SK-N-SH treated with all-trans-retinoic acid at 6 μM for 48 hours (cell line): ENCODE measurements at regions not wholly inside any gene's neighbourhood (a gene's known extent, or its start where the extent isn't known, plus 50 kb on each side); places are given as distances from the start of the nearest gene placed in this dataset.

Source experiments
- ATAC-seq: fragments of 200-7000 bp; cut with Tn5 transposase; 3 replicates; pipeline ENCODE4 v1.9.1; 2020; ENCODE audit warnings: mild to moderate bottlenecking, moderate library complexity
- BACH2 ChIP-seq: fragments of 250-450 bp; sonication (Bioruptor Pico); IDR thresholded peaks from 2 replicates; pipeline ENCODE4 v1.9.0; 2021; ENCODE audit warnings: mild to moderate bottlenecking, borderline replicate concordance
- CSDC2 ChIP-seq: fragments of 250-450 bp; sonication (Bioruptor Pico); IDR thresholded peaks from 2 replicates; pipeline ENCODE4 v1.5.0; 2020; ENCODE audit warnings: mild to moderate bottlenecking, moderate library complexity
- ESRRG ChIP-seq: fragments of 250-450 bp; sonication (Bioruptor Pico); IDR thresholded peaks from 2 replicates; pipeline ENCODE4 v1.6.1; 2021; ENCODE audit warnings: mild to moderate bottlenecking
- ISL1 ChIP-seq: fragments of 250-450 bp; sonication (Bioruptor Pico); IDR thresholded peaks from 2 replicates; pipeline ENCODE4 v2.1.2; 2022; ENCODE audit warnings: mild to moderate bottlenecking, moderate library complexity
- OSR1 ChIP-seq: fragments of 250-450 bp; sonication (Bioruptor Pico); IDR thresholded peaks from 2 replicates; pipeline ENCODE4 v1.8.0; 2022; ENCODE audit warnings: moderate library complexity, mild to moderate bottlenecking, inconsistent platforms
- PPARA ChIP-seq: fragments of 250-450 bp; sonication (Bioruptor Pico); IDR thresholded peaks from 2 replicates; pipeline ENCODE4 v1.5.0; 2020; ENCODE audit warnings: mild to moderate bottlenecking, borderline replicate concordance
- RARB ChIP-seq: fragments of 250-450 bp; sonication (Bioruptor Pico); IDR thresholded peaks from 2 replicates; pipeline ENCODE4 v1.8.0; 2021; ENCODE audit warnings: mild to moderate bottlenecking, moderate library complexity
- SNAI2 ChIP-seq: fragments of 250-450 bp; sonication (Bioruptor Pico); IDR thresholded peaks from 2 replicates; pipeline ENCODE4 v1.5.0; 2020; ENCODE audit warnings: mild to moderate bottlenecking, moderate library complexity
- TCF4 ChIP-seq: fragments of 250-450 bp; sonication (Bioruptor Pico); IDR thresholded peaks from 2 replicates; pipeline ENCODE4 v1.8.0; 2021; ENCODE audit warnings: mild to moderate bottlenecking, moderate library complexity, borderline replicate concordance
- ZC3H10 ChIP-seq: fragments of 250-450 bp; sonication (Bioruptor Pico); IDR thresholded peaks from 2 replicates; pipeline ENCODE4 v1.5.1; 2021; ENCODE audit warnings: mild to moderate bottlenecking, moderate library complexity
- ZFP3 ChIP-seq: fragments of 250-450 bp; sonication (Bioruptor Pico); IDR thresholded peaks from 2 replicates; pipeline ENCODE4 v1.5.0; 2020; ENCODE audit warnings: mild to moderate bottlenecking, moderate library complexity
- ZFP30 ChIP-seq: fragments of 450-650 bp; formaldehyde crosslinking; IDR thresholded peaks from 2 replicates; pipeline ENCODE4 v1.5.0; 2022; ENCODE audit warnings: mild to moderate bottlenecking, moderate library complexity
- ZNF565 ChIP-seq: fragments of 450-650 bp; formaldehyde crosslinking; conservative IDR thresholded peaks from 2 replicates; pipeline ENCODE4 v1.5.0; 2020; ENCODE audit warnings: low read depth, mild to moderate bottlenecking, moderate library complexity
- ZNF70 ChIP-seq: fragments of 450-650 bp; formaldehyde crosslinking; IDR thresholded peaks from 2 replicates; pipeline ENCODE4 v1.5.0; 2020; ENCODE audit warnings: mild to moderate bottlenecking, moderate library complexity
- ZNF8 ChIP-seq: fragments of 450-650 bp; formaldehyde crosslinking; IDR thresholded peaks from 2 replicates; pipeline ENCODE4 v1.5.0; 2020; ENCODE audit warnings: mild to moderate bottlenecking, moderate library complexity
- TF ChIP-seq, protein P1 (sequence below): fragments of 250-450 bp; sonication (Bioruptor Pico); IDR thresholded peaks from 2 replicates; pipeline ENCODE4 v1.5.1; 2020; ENCODE audit warnings: low read depth, mild to moderate bottlenecking, moderate library complexity
- TF ChIP-seq, protein P2 (sequence below): fragments of 250-450 bp; sonication (Bioruptor Pico); IDR thresholded peaks from 2 replicates; pipeline ENCODE4 v1.5.1; 2021; ENCODE audit warnings: mild to moderate bottlenecking, moderate library complexity
- TF ChIP-seq, protein P3 (sequence below): fragments of 250-450 bp; sonication (Bioruptor Pico); IDR thresholded peaks from 2 replicates; pipeline ENCODE4 v1.8.0; 2020; ENCODE audit warnings: mild to moderate bottlenecking, moderate library complexity, borderline replicate concordance
- TF ChIP-seq, protein P4 (sequence below): fragments of 250-450 bp; sonication (Bioruptor Pico); IDR thresholded peaks from 2 replicates; pipeline ENCODE4 v1.8.0; 2021; ENCODE audit warnings: low read depth, mild to moderate bottlenecking, moderate library complexity, borderline replicate concordance
- TF ChIP-seq, protein P5 (sequence below): fragments of 250-450 bp; sonication (Bioruptor Pico); IDR thresholded peaks from 2 replicates; pipeline ENCODE4 v1.5.0; 2020; ENCODE audit warnings: mild to moderate bottlenecking, moderate library complexity

DNA sequence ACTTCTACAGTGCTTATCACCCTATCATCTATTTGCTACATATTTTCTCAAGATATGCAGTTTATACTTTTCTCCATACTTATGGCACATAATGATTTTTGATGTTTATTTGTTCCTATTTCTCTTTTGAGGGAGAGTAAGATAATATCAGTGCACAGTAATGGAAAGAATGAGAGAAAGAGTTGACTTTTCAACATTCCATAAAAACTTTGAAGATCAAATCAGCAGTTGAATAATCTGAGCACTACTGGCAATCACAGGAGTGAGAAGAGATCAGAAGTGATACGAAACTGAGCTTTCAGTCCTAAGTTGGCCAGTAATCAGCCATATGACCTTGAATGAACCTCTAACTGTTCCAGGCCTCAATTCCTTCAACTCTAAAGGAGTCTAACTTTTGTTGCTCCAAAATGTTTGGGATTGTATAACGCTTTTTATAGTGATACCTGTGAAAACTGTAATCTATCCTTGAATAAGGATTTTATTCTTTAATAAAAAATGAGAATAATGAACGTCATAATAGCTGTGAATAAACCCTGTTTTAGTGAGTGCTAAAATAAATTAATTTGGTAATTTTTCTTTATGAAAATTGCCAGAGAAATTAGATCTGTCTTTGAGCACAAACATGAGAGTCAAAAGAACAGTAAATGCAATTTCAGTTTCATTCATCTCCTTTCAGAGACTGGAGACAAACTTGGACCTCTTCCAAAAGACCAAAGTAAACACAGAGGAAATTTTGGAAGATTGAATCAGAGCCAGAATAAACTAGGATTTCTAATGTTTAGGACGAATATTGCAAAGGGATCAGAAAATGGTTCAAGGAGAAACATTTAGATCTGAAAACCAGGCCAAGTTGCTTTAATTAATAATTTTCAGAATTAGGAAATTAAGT is 309.9 kb downstream of the ADGRL2 start:
- TF ChIP-seq, protein P1, sequence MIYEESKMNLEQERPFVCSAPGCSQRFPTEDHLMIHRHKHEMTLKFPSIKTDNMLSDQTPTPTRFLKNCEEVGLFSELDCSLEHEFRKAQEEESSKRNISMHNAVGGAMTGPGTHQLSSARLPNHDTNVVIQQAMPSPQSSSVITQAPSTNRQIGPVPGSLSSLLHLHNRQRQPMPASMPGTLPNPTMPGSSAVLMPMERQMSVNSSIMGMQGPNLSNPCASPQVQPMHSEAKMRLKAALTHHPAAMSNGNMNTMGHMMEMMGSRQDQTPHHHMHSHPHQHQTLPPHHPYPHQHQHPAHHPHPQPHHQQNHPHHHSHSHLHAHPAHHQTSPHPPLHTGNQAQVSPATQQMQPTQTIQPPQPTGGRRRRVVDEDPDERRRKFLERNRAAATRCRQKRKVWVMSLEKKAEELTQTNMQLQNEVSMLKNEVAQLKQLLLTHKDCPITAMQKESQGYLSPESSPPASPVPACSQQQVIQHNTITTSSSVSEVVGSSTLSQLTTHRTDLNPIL (CRISPR knock-in tag): no peak
- TF ChIP-seq, protein P2, sequence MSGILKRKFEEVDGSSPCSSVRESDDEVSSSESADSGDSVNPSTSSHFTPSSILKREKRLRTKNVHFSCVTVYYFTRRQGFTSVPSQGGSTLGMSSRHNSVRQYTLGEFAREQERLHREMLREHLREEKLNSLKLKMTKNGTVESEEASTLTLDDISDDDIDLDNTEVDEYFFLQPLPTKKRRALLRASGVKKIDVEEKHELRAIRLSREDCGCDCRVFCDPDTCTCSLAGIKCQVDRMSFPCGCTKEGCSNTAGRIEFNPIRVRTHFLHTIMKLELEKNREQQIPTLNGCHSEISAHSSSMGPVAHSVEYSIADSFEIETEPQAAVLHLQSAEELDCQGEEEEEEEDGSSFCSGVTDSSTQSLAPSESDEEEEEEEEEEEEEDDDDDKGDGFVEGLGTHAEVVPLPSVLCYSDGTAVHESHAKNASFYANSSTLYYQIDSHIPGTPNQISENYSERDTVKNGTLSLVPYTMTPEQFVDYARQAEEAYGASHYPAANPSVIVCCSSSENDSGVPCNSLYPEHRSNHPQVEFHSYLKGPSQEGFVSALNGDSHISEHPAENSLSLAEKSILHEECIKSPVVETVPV: no peak
- TF ChIP-seq PPARA (CRISPR knock-in tag) (no peak), ZC3H10 (CRISPR knock-in tag) (no peak), ISL1 (CRISPR knock-in tag) (no peak; the same call in 1 of the 2 replicates), RARB (CRISPR knock-in tag) (no peak), ZNF8 (CRISPR knock-in tag) (no peak), OSR1 (CRISPR knock-in tag) (no peak), ZNF70 (CRISPR knock-in tag) (no peak), TCF4 (CRISPR knock-in tag) (no peak), CSDC2 (no peak), SNAI2 (CRISPR knock-in tag) (no peak), ESRRG (no peak)
- TF ChIP-seq, protein P3, sequence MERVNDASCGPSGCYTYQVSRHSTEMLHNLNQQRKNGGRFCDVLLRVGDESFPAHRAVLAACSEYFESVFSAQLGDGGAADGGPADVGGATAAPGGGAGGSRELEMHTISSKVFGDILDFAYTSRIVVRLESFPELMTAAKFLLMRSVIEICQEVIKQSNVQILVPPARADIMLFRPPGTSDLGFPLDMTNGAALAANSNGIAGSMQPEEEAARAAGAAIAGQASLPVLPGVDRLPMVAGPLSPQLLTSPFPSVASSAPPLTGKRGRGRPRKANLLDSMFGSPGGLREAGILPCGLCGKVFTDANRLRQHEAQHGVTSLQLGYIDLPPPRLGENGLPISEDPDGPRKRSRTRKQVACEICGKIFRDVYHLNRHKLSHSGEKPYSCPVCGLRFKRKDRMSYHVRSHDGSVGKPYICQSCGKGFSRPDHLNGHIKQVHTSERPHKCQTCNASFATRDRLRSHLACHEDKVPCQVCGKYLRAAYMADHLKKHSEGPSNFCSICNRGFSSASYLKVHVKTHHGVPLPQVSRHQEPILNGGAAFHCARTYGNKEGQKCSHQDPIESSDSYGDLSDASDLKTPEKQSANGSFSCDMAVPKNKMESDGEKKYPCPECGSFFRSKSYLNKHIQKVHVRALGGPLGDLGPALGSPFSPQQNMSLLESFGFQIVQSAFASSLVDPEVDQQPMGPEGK (CRISPR knock-in tag): no peak
- TF ChIP-seq, protein P4, sequence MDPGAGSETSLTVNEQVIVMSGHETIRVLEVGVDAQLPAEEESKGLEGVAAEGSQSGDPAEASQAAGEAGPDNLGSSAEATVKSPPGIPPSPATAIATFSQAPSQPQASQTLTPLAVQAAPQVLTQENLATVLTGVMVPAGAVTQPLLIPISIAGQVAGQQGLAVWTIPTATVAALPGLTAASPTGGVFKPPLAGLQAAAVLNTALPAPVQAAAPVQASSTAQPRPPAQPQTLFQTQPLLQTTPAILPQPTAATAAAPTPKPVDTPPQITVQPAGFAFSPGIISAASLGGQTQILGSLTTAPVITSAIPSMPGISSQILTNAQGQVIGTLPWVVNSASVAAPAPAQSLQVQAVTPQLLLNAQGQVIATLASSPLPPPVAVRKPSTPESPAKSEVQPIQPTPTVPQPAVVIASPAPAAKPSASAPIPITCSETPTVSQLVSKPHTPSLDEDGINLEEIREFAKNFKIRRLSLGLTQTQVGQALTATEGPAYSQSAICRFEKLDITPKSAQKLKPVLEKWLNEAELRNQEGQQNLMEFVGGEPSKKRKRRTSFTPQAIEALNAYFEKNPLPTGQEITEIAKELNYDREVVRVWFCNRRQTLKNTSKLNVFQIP (CRISPR knock-in tag): no peak
- TF ChIP-seq, protein P5, sequence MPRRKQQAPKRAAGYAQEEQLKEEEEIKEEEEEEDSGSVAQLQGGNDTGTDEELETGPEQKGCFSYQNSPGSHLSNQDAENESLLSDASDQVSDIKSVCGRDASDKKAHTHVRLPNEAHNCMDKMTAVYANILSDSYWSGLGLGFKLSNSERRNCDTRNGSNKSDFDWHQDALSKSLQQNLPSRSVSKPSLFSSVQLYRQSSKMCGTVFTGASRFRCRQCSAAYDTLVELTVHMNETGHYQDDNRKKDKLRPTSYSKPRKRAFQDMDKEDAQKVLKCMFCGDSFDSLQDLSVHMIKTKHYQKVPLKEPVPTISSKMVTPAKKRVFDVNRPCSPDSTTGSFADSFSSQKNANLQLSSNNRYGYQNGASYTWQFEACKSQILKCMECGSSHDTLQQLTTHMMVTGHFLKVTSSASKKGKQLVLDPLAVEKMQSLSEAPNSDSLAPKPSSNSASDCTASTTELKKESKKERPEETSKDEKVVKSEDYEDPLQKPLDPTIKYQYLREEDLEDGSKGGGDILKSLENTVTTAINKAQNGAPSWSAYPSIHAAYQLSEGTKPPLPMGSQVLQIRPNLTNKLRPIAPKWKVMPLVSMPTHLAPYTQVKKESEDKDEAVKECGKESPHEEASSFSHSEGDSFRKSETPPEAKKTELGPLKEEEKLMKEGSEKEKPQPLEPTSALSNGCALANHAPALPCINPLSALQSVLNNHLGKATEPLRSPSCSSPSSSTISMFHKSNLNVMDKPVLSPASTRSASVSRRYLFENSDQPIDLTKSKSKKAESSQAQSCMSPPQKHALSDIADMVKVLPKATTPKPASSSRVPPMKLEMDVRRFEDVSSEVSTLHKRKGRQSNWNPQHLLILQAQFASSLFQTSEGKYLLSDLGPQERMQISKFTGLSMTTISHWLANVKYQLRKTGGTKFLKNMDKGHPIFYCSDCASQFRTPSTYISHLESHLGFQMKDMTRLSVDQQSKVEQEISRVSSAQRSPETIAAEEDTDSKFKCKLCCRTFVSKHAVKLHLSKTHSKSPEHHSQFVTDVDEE: no peak
- TF ChIP-seq, all 23 proteins: peak for 0
- ATAC-seq: no peak

DNA sequence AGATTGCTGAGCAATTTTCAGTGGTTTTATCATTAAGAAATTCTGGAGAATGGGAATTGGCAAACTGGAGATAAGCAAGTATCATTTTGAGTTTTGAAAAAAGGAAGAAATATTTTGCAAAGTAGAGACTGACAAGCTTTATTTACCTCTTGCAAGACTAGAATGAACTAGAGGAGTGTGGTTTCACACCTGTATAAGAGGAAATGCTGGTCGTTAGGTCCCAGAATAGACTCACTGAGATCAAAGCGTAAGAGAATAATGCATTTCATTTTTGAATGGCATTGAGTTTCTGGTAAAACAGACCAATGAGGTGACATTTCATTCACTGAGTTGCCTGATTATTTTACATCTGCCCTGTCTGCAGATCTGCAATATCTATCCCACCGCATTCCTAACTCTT is 308.1 kb downstream of the ADGRL2 start:
- ATAC-seq: no peak
- TF ChIP-seq BACH2 (CRISPR knock-in tag): no peak
- TF ChIP-seq, all 23 proteins: peak for 0

DNA sequence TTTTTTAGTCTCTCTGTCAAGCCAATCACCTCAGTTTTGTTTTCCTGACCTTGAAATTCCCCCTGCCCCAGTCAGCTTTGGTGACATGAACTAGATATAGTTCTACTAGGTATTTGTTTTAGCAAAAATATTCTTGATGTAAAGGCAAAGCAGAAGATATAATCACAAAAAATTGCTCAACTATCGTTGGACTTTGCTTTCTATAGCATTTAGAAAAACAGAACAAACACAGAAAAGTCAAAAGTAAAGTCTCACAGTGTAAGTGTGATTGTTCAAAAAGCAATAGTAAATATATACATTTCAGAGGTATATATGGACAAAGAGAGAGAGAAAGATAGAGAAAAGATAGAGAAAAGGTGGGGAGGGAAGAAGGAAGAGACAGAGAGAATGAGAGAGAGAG is 305.9 kb downstream of the ADGRL2 start:
- no peak for ATAC-seq
- TF ChIP-seq ZNF8 (CRISPR knock-in tag): no peak
- TF ChIP-seq SNAI2 (CRISPR knock-in tag): no peak
- TF ChIP-seq ZC3H10 (CRISPR knock-in tag): no peak
- TF ChIP-seq OSR1 (CRISPR knock-in tag): no peak
- no peak for TF ChIP-seq ZFP3 (CRISPR knock-in tag)
- TF ChIP-seq, protein P1 (CRISPR knock-in tag): no peak
- TF ChIP-seq ZFP30 (CRISPR knock-in tag): no peak
- no peak for TF ChIP-seq PPARA (CRISPR knock-in tag)
- no peak for TF ChIP-seq ZNF565 (CRISPR knock-in tag)
- no peak for TF ChIP-seq ZNF70 (CRISPR knock-in tag)
- TF ChIP-seq, protein P5: no peak
- TF ChIP-seq, protein P3 (CRISPR knock-in tag): no peak
- TF ChIP-seq ESRRG: no peak
- no peak for TF ChIP-seq CSDC2
- no peak for TF ChIP-seq RARB (CRISPR knock-in tag)
